ENCODE measurements at regions not wholly inside any gene's neighbourhood (a gene's known extent, or its start where the extent isn't known, plus 50 kb on each side); places are given as distances from the start of the nearest gene placed in this dataset.

- TF ChIP-seq CTCF (conservative IDR thresholded peaks at IDR 0.05; ENCODE audit: low read depth, low read length) (no peak), NFE2L2 (IDR thresholded peaks at IDR 0.05; ENCODE audit: low read depth, low read length) (no peak), POLR2A (IDR thresholded peaks at IDR 0.05; ENCODE audit: low read depth, low read length) (no peak), SMC3 (IDR thresholded peaks at IDR 0.05; ENCODE audit: low read depth, low read length) (no peak), RAD21 (IDR thresholded peaks at IDR 0.05; ENCODE audit: low read length) (no peak), MXI1 (IDR thresholded peaks at IDR 0.05; ENCODE audit: borderline replicate concordance, low read depth, low read length) (no peak), RFX5 (IDR thresholded peaks at IDR 0.05; ENCODE audit: low read depth, low read length) (no peak), RCOR1 (IDR thresholded peaks at IDR 0.05; ENCODE audit: insufficient replicate concordance, low read length) (no peak), CEBPB (IDR thresholded peaks at IDR 0.05; ENCODE audit: low read depth, low read length) (no peak), FOS (IDR thresholded peaks at IDR 0.05; ENCODE audit: low read depth, low read length) (no peak), ELK1 (IDR thresholded peaks at IDR 0.05; ENCODE audit: borderline replicate concordance, low read depth, low read length) (no peak), BHLHE40 (IDR thresholded peaks at IDR 0.05; ENCODE audit: low read depth, low read length) (no peak)
- TF ChIP-seq, protein P1, sequence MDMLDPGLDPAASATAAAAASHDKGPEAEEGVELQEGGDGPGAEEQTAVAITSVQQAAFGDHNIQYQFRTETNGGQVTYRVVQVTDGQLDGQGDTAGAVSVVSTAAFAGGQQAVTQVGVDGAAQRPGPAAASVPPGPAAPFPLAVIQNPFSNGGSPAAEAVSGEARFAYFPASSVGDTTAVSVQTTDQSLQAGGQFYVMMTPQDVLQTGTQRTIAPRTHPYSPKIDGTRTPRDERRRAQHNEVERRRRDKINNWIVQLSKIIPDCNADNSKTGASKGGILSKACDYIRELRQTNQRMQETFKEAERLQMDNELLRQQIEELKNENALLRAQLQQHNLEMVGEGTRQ (IDR thresholded peaks at IDR 0.05; ENCODE audit: low read depth, low read length): no peak
These were observed 340.9 kb upstream of the SGCG start for GRCh38 chr13:22839603-22840530.
